GM19452 (cell line): ENCODE measurements at regions not wholly inside any gene's neighbourhood (a gene's known extent, or its start where the extent isn't known, plus 50 kb on each side); places are given as distances from the start of the nearest gene placed in this dataset.

Experiments
- ATAC-seq: cut with Tn5 transposase; IDR thresholded peaks from one replicate; pipeline ENCODE4 v1.9.1; 2021; ENCODE audit not compliant: unreplicated experiment

DNA sequence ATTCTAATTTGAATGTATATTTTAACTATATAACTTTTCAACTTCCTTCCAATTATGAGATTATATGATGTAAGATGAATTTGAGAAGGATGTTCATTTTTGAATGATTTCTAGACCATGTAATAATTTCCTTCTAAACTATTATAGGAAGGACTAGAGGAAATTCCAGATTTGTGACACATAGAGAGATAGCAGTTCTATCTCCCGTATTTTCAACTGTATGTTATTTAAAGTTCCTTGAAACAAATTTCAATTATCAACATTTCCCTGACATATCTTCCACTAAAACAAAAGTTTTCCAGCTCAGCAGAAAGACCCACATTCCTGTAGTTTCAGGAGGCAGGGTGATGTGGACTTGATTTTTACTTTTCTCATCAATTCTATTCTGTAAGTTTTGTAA lies 396.7 kb upstream of the C1orf87 start:
- ATAC-seq: no peak

DNA sequence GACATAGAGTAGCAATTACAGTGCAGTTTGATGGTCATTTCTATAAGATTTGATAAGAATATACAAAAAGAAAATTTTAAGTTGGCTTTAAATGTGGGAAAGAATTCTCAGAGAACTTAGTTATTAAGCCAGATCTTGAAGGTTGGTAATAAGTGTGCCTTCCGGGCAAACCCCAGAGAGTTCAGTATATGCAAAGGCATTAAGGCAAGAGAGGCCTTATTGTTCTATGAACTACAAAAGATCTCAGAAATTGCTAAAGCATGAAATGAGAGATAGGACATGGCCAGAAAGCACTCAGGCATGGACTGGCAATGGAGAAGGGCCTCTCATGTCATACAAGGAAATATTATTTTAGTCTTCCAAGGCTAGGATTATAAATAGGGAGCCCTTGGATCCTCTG lies 390.2 kb upstream of the C1orf87 start:
- ATAC-seq: no peak

DNA sequence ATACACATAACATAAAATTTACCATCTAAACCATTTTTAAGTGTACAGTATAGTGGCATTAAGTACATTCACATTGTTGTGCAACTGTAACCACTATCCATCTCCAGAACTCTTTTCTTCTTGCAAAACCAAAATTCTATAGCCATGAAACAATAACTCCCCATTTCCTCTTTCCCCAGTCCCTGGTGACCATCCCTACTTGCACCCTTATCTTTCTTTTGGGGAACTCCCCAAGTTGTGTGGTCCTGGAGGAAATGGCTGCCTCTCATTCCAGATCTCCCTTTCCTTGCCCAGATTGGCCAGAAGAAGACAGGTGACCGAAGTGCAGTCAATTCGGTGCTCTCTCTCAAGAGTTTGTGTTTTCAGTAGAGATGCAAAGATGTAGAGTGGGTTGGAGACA lies 389.6 kb upstream of the C1orf87 start:
- ATAC-seq: no peak

DNA sequence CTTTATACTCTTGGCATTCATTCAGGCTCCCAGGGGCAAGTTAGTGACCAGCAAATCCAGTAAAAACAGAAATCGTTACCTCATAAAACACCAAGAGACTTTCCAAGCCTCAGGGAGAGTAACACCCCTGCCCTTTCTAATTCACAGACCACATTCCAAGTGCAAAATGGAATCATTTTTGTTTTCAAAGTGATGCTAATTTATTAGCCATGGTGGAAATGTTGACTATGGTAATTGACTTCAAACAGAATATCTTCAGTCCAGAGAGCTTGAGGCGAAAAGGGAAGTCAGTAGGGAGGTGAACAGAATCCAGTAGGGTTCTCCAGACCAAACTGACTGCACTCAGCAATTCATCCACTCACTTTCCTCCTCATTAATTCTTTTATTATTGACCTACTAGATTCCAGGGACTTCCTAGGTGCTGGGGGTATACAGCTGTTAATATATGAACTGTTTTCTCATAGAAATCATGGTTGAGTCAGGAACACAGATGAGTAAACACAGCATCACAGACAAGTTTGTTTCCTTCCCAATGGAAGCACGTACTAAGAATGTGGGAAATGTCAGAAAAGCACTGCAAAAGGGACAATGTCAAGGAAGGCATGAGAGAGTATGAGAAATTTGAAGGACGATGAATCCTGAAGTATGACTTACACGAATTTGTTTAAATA lies 388.5 kb upstream of the C1orf87 start:
- ATAC-seq: no peak

DNA sequence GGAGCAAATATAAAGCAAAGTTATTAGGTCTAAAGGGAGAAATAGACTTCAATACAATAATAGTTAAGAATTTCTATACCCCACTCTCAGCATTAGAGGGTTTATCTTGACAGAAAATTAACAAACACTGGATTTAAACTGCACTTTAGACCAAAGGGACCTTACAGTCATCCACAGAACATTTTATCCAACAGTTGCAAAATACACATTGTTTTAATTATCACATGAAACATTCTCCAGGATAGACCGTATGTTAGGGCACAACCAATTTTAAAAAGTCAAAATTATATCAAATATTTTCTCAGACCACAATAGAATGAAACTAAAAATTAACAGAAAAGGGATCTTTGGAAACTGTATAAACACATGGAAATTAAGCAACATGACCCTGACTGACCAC lies 384.5 kb upstream of the C1orf87 start:
- no peak for ATAC-seq

DNA sequence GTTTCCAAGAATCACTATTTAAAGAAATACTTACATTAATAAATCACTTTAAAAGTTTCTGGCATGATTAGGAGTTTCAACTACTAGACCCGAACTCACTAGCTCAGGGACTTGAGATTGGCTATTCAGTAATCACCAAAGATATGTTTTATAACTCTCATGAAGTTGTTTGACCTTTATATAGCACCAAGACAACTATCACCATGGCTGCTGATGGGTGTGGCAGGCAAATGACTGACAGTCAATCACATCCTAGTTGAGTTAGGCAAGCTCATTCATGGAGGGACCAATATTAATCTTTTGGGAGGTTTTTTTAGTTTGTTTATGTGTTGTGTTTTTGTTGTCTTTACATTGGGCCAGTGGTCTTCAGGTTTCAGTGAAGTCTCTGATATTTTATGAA lies 376.3 kb upstream of the C1orf87 start:
- no peak for ATAC-seq

DNA sequence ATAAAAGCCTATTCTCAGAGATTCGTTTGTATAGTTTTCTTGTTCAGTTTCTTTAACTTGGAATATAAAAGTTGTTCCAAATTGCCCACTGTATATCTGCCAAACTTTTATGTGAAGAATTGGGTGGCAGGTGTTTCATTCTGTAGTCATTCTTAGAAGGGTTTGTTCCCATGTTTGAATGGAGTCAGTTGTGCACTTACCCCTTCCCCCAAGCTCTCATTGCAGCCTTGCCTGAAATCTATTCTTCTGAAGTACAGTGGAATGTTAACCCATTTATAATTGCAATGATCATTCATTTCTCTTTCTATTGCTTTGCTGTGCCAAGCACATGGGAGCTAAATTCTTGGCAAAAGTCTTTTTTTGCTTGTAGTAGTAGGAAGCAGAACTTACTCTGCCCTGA lies 375.3 kb upstream of the C1orf87 start:
- ATAC-seq: no peak

DNA sequence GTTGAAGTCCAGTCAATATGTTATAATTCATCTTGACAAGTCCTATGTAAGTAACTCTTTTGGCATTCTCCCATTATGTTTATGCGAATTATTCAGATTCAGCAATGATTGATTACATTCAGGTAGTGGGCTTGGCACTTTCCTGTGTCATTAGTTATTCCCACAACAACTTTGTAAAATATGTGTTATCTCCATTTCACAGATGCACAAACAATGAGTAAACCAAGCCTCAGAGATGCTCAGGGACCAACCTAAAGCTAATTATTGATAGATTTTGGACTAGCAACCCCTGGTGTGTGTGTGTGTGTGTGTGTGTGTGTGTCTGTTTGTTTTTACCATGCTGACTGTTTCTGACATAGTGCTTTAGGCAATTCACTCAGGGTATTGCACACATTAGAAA lies 371.1 kb upstream of the C1orf87 start:
- no peak for ATAC-seq

DNA sequence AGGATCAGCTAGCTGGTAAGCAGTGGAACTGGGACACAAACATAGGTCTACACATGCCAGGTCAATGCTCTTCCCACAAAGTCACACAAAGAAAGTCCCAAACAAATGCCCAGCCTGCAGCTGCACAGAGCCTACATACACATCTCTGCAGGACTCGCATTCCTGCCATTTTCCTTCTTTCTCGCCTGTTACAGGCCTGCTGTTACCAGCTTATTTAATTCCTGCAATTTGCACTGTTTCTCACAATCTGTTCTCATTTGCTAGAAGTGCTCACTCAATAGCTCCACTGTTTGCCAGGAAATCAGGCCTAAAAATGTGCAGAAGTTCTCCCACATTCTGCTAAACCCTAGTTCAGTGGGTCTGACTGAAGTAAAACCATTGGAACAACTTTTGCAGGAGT lies 362.6 kb upstream of the C1orf87 start:
- no peak for ATAC-seq

DNA sequence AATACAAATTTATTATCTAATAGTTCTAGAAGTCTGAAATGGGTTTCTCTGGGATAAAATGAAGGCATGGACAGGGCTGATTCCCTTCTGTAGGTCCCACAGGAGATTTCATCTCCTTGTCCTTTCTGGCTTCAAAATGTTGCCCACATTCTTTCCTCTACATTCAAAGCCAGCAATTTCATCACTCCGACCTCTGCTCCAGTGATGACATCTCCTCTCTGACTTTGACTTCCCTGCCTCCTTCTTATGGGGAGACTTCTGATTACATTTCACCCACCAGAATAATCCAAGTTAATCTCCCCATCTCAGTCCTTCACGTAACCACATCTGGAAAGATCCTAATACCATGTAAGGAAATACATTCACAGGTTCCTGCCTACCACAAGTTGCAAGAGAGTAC lies 358.0 kb upstream of the C1orf87 start:
- no peak for ATAC-seq

DNA sequence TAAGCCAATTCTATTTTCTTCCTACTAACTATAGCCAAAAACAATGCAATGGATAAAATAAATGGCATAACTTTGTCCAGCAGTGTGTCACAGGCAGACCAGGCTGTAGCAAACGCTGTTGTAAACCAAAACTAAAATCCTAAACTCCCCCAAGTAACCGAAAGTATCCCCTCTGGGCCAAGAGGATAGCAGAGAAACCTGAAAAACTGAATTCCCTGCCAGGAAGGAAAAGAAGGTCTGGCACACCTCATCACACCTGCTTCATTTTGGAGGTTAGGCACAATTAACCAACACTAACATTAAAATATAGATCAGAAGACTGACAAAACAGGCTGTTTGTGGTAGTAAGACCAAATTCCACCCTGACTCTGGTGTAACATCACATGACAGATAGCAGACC lies 356.8 kb upstream of the C1orf87 start:
- no peak for ATAC-seq

DNA sequence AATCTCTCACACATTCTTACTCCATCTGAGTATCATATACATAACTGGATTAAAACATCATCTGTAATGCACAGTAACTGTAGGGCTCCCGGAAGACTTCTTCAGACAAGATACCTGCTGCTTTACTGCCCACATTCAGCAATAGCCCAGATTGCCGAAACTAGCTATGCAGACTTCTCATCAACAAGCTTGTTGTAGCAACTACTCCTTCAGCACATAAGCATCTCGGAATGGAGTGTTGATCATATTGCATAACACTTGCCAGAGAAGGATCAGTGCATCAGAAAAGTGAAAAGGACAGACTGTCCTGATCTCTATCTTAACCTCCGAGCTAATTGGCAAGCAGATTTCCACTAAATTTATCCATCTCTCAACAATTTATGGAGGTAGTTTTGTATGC lies 354.6 kb upstream of the C1orf87 start:
- no peak for ATAC-seq

DNA sequence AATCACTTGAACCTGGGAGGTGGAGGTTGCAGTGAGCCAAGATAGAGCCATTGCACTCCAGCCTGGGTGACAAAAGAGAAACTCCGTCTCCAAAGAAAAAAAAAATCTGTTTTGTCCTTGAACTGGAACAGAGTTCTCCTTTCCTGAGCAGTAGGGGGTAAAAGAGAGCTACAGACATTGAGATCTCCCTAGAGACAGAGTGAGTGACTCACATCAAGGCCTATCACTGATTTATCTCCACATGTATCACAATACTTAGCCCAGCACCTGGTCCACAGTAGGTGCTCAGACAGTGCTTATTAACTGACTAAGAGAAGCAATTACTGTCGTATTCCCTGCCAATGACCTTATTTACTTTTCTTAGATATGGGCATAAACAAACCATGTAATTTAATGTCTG lies 354.1 kb upstream of the C1orf87 start:
- ATAC-seq: no peak

DNA sequence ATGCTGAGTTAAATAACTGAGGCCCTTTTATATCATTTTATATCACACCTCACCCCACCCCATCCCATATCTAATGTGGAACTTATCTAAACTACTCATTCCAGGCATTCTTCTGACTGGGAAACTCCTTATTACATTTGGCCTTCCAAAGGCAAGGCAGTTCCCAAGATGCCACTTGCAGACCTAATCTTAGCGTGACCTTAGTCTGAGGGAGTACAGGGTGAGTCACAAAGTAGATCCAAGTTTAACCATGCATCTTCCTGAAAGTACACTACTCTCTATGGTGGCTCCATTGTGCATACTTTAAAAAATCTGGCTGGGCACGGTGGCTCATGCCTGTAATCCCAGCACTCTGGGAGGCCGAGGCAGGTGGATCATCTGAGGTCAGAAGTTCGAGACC lies 353.6 kb upstream of the C1orf87 start:
- ATAC-seq: no peak

DNA sequence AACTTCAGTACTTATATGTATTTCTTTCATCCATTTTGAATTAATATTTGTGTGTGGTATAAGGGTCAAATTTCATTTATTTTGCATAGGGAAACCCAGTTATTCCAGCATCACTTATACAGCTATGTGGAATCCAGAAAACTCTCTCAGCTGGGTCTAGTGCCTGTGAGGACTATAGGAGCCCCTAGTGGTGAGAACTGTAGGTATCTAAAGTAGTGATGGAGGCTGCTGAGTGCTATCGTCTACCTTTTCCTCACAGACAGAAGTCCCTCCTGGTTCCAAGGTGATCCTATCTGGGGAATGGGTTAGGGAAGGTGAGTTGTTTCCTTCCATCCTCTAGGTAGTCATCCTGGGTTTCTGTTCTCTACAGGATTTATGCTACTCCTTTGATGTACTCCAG lies 352.0 kb upstream of the C1orf87 start:
- no peak for ATAC-seq

DNA sequence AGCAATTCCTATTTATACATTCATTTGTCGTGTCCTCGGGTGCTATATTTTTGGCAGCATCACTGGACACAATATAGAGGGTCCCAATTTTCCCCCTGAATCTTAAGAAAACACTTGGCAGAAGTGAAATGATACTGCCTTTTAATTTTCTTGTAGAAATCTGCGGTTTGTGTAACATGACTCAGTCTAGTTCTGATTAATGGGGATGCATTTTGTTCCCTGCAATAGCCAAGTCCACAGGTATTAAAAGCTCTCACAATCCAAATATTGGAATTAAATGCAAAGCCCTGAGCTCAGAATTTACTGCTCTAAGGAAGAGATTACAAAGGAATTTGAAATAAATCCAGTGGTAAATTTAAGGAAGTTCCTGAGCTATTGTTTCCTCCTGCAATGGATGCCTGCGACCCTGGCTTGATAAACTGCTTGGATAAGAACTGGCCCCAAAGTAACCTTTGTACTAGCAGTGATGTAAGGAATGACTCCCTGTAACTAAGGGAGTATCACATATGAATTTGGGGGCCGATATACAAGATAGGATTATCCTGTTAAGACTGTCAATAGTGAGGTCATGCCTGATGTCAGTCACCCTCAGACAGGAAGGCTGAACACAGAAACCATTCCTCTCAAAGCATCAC lies 349.7 kb upstream of the C1orf87 start:
- no peak for ATAC-seq

DNA sequence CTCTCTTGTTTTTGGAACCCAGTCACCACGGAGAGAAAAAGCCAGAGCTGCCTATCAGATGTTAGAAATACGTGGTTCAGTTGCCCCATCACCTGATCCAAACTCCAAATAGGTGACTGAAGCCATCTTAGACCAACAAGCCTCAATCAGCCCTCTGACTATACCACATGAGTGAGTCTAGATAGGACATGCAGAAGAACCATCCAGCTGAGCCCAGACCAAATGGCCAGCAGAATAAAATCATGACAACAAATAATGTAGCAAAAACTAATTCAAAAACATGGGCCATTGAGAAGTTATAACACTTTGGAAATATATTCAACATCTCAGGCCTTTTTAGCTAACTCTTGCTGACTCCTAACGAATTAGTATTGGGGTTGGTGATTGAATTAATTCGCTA lies 348.4 kb upstream of the C1orf87 start:
- no peak for ATAC-seq

DNA sequence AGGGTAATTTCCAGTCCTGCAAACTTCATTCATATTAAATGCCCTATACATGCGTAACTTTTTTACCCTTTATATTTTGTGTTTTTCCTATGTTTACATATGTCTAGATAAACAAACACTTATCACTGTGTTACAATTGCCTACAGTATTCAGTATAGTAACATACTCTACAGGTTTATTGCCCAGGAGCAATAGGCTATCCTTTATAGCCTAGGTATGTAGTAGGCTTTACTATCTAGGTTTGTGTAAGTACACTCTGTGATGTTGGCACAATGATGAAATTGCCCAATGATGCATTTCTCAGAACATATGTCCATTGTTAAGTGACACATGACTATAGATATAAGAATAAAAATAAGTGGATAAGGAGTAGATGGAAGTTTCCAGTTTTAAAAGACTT lies 345.5 kb upstream of the C1orf87 start:
- no peak for ATAC-seq

DNA sequence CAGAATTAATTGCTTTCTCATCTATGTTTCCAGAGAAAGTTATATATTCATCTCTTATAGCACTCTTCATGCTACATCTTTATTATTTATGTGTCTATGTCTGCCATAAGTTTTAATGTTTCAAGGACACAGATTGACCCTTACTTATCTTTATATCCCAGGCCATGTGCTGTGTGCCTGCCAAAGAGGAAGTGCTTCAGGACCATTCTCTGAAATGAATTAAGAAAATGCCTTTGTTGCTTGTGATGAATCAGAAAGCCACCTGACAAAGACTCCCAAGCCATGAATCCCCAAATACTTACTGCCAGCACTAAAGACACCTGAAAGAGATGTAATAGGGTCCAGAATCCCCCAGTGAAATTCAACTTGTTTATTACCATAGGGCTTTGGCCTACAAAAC lies 342.1 kb upstream of the C1orf87 start:
- no peak for ATAC-seq

DNA sequence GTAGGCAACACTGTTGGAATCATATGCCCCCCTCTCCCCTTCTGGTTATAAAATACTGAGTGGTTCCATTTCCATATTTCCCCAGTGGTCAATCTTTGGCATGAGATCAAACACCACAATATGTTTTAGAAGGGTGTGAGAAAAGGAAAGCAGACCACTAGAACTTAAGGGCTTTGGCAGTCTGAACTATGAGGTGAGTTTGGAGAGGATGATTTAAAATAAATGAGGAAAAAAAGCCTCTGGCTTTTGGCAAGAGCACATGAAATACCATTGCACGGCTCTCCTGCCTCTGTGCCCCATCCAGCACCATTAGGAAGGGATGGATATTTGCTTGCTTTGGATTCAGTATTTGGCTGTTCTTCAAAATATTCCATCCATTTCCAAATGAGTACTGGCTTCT lies 339.5 kb upstream of the C1orf87 start:
- no peak for ATAC-seq

DNA sequence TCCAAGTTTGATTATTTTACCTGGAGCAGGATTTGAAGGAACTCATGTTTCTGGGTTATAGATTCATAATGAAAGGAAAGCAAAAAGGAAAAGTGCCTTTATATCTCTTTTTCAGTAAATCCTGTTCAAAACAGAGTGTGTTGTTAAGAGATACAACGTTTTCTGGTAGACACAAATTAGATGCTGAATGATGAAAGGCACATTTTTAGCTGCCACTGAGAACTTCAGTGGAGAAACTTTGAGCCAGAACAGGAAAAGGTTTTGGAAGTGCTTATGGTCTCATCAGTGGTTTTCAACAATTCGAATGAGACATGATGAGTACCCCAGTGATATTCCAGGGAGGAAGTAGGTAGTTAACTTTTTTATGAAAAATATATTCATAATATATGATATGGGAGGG lies 338.0 kb upstream of the C1orf87 start:
- no peak for ATAC-seq

DNA sequence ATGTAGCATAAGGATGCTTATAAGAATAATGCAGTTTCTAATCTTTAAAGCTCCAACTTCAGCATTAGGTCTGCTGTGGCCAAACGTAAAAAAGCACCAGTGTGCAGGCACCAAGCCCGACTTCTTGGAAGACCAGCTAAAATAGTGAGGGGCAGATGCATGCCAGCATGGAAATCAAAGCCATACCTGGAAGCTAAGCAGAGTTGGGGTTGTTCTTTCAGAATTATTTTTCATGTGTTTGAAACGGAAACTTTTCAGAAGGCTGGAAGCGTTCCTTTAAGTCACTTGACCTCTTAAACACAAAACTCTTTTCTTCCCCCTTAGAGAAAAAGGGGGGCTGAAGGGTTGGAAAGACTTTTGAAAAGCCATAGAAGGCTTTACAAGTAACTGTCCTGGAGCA lies 329.2 kb upstream of the C1orf87 start:
- ATAC-seq: no peak

DNA sequence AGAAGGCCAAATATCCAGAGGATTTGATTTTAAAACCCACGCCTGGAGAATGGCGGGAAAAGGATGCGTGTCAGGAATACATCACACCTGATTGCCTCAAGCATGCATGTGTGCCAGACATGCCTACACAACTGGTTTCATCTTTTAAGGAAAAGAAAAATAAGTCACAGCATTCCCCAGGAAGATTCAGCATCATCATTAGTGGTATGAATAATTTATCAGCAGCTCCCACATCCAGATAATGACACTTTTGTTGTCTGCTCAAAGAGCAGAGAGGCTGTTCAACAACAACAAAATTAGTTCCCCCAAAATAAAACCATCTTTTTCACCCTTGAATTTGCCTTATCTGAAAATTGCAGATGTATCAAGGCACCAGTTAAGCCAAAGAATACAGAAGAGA lies 328.6 kb upstream of the C1orf87 start:
- no peak for ATAC-seq
